ENCODE measurements at regions not wholly inside any gene's neighbourhood (a gene's known extent, or its start where the extent isn't known, plus 50 kb on each side); places are given as distances from the start of the nearest gene placed in this dataset.
A peak's percentile ranks its signal among the peaks of the same experiment; 100 is the strongest.

GRCh38 chr1:65056866-65057265 is 90.5 kb upstream of the JAK1 start:
- no peak for ATAC-seq
- no TSS peak for BruUV-seq (replicated peaks)
- Histone ChIP-seq H3K4me1 (ENCODE audit: insufficient read depth, low read length) (no peaks in the 10 kb centered on the region), H3K27me3 (ENCODE audit: low read length) (no peaks in the 10 kb centered on the region), H2AFZ (ENCODE audit: low read length) (no peak overlapping the region), H3K4me3 (ENCODE audit: low read length) (no peak overlapping the region), H4K20me1 (ENCODE audit: low read length) (no peaks in the 10 kb centered on the region), H3K9me3 (ENCODE audit: low read length) (no peaks in the 10 kb centered on the region), H3F3A (ENCODE audit: low read length, unreplicated experiment) (no peaks in the 10 kb centered on the region), H3K4me2 (ENCODE audit: low read length) (no peak overlapping the region), H3K9ac (ENCODE audit: low read length) (no peak overlapping the region), H3K27ac (ENCODE audit: low read length) (no peak overlapping the region), H3K36me3 (ENCODE audit: low read depth, low read length) (no peaks in the 10 kb centered on the region), H3K79me2 (ENCODE audit: low read length) (no peaks in the 10 kb centered on the region), H3K9me2 (replicated peaks; ENCODE audit: low read length) (no peaks in the 10 kb centered on the region)
- POLR2A ChIA-PET (ENCODE audit: unreplicated experiment): no interaction called here
- no peak for DNase-seq
- intact Hi-C loops (cut with micrococcal nuclease): no loop called here
- CTCF ChIA-PET: no interaction called here
- TF ChIP-seq EZH2phosphoT487 (IDR thresholded peaks at IDR 0.05; ENCODE audit: borderline replicate concordance, low read length): no peak
- TF ChIP-seq EZH2 (IDR thresholded peaks at IDR 0.05; ENCODE audit: low read length, unreplicated experiment): no peak
- no peak for TF ChIP-seq CTCF (conservative IDR thresholded peaks at IDR 0.05; ENCODE audit: low read depth, low read length)

GRCh38 chr1:65059930-65060538 is 88.0 kb upstream of the AK4 start:
- ATAC-seq: no peak
- DNase-seq: peak; percentile 67

More at GRCh38 chr1:65059930-65060538, 88.0 kb upstream of the AK4 start:
- intact Hi-C loops (cut with micrococcal nuclease): loop anchor here (1.0 to 10.0 kb wide), 4 partner anchors 149 to 1185 kb away; no protein-coding TSS in a partner anchor
- Histone ChIP-seq H3K9ac (ENCODE audit: low read length) (no peak overlapping the region), H3K27ac (ENCODE audit: low read length) (no peak overlapping the region), H3K4me3 (ENCODE audit: low read length) (no peak overlapping the region), H3K27me3 (ENCODE audit: low read length) (no peaks in the 10 kb centered on the region), H4K20me1 (ENCODE audit: low read length) (no peaks in the 10 kb centered on the region), H3K36me3 (ENCODE audit: low read depth, low read length) (no peaks in the 10 kb centered on the region), H3K9me2 (replicated peaks; ENCODE audit: low read length) (no peaks in the 10 kb centered on the region), H3K4me1 (ENCODE audit: insufficient read depth, low read length) (no peaks in the 10 kb centered on the region), H3F3A (ENCODE audit: low read length, unreplicated experiment) (no peaks in the 10 kb centered on the region), H3K9me3 (ENCODE audit: low read length) (no peaks in the 10 kb centered on the region), H2AFZ (ENCODE audit: low read length) (no peak overlapping the region), H3K79me2 (ENCODE audit: low read length) (no peaks in the 10 kb centered on the region), H3K4me2 (ENCODE audit: low read length) (no peak overlapping the region)
- no peak for TF ChIP-seq EZH2 (IDR thresholded peaks at IDR 0.05; ENCODE audit: low read length, unreplicated experiment)
- TF ChIP-seq CTCF (conservative IDR thresholded peaks at IDR 0.05; ENCODE audit: low read depth, low read length): peak; percentile 73
- TF ChIP-seq EZH2phosphoT487 (IDR thresholded peaks at IDR 0.05; ENCODE audit: borderline replicate concordance, low read length): no peak
- no TSS peak for BruUV-seq (replicated peaks)
- CTCF ChIA-PET: no interaction called here
- POLR2A ChIA-PET (ENCODE audit: unreplicated experiment): interaction anchor here (0.6 kb wide), 1 partner anchor 494 kb away, joined by 3 read pairs; no protein-coding TSS in a partner anchor

All from PC-3 (cell line).